Astrocyte (in vitro differentiated cells and primary cell): ENCODE measurements at regions not wholly inside any gene's neighbourhood (a gene's known extent, or its start where the extent isn't known, plus 50 kb on each side); places are given as distances from the start of the nearest gene placed in this dataset.

Source experiments
- DNase-seq: peaks from one replicate; pipeline ENCODE4 v3.0.0-alpha.2; 2010; ENCODE audit warnings: low read depth
- FAIRE-seq: peaks from 2 replicates; lab custom pipeline; 2011; peaks lifted over from hg19 to GRCh38; lab: Jason Lieb, UNC
- H2AFZ ChIP-seq: 2 replicates; pipeline ENCODE4 v1.6.0; 2012; ENCODE audit warnings: low read depth, low read length, inconsistent platforms
- H3K27ac ChIP-seq: 2 replicates; pipeline ENCODE4 v1.5.1; 2011; ENCODE audit warnings: low read depth, low read length, inconsistent platforms
- H3K27me3 ChIP-seq: 2 replicates; pipeline ENCODE4 v1.6.0; 2011; ENCODE audit warnings: low read length, inconsistent platforms; ENCODE audit not compliant: insufficient read depth
- H3K36me3 ChIP-seq: 2 replicates; pipeline ENCODE4 v1.5.1; 2011; ENCODE audit warnings: low read length, inconsistent platforms; ENCODE audit not compliant: insufficient read depth
- H3K4me1 ChIP-seq: 2 replicates; pipeline ENCODE4 v1.5.1; 2011; ENCODE audit warnings: low read length, inconsistent platforms; ENCODE audit not compliant: insufficient read depth
- H3K4me2 ChIP-seq: 2 replicates; pipeline ENCODE4 v1.6.0; 2012; ENCODE audit warnings: low read length, inconsistent platforms
- H3K4me3 ChIP-seq: 2 replicates; pipeline ENCODE4 v1.5.1; 2011; ENCODE audit warnings: low read depth, mild to moderate bottlenecking, low read length, inconsistent platforms; ENCODE audit not compliant: insufficient read depth
- H3K79me2 ChIP-seq: 2 replicates; pipeline ENCODE4 v1.6.0; 2012; ENCODE audit warnings: mild to moderate bottlenecking, low read length, inconsistent platforms; ENCODE audit not compliant: insufficient read depth
- H3K9ac ChIP-seq: 2 replicates; pipeline ENCODE4 v1.6.0; 2012; ENCODE audit warnings: mild to moderate bottlenecking, low read length, inconsistent platforms
- H3K9me3 ChIP-seq: 2 replicates; pipeline ENCODE4 v1.5.1; 2012; ENCODE audit warnings: low read depth, mild to moderate bottlenecking, low read length, inconsistent platforms; ENCODE audit not compliant: insufficient read depth
- H4K20me1 ChIP-seq: 2 replicates; pipeline ENCODE4 v1.6.0; 2012; ENCODE audit warnings: low read length, inconsistent platforms; ENCODE audit not compliant: insufficient read depth
- H3K27ac Mint-ChIP-seq: one replicate; pipeline ENCODE4 v1.8.0; 2021; ENCODE audit warnings: mild to moderate bottlenecking, mixed read lengths; ENCODE audit not compliant: unreplicated experiment
- H3K27me3 Mint-ChIP-seq: one replicate; pipeline ENCODE4 v1.8.0; 2021; ENCODE audit warnings: low read depth, mixed read lengths; ENCODE audit not compliant: unreplicated experiment
- H3K36me3 Mint-ChIP-seq: one replicate; pipeline ENCODE4 v1.8.0; 2021; ENCODE audit warnings: low read depth, mixed read lengths; ENCODE audit not compliant: unreplicated experiment
- H3K4me1 Mint-ChIP-seq: one replicate; pipeline ENCODE4 v1.8.0; 2021; ENCODE audit warnings: low read depth, mixed read lengths; ENCODE audit not compliant: unreplicated experiment
- H3K4me3 Mint-ChIP-seq: one replicate; pipeline ENCODE4 v1.8.0; 2021; ENCODE audit warnings: mild to moderate bottlenecking, moderate library complexity, mixed read lengths; ENCODE audit not compliant: unreplicated experiment
- H3K9me3 Mint-ChIP-seq: one replicate; pipeline ENCODE4 v1.8.0; 2021; ENCODE audit warnings: mild to moderate bottlenecking, mixed read lengths; ENCODE audit not compliant: unreplicated experiment
- EZH2 ChIP-seq: IDR thresholded peaks from 2 replicates; pipeline ENCODE4 v1.6.1; 2012; ENCODE audit warnings: mild to moderate bottlenecking, low read length, inconsistent platforms; ENCODE audit not compliant: insufficient read depth
- TF ChIP-seq, protein P1 (sequence below): IDR thresholded peaks from 2 replicates; pipeline ENCODE4 v1.5.1; 2011; ENCODE audit warnings: low read depth, mild to moderate bottlenecking, inconsistent platforms, low read length, moderate library complexity; ENCODE audit not compliant: insufficient read depth

- H3K27me3 ChIP-seq = no peaks in the 10 kb centered on the region
- Mint-ChIP-seq H3K4me3 (no peak overlapping the region), H3K9me3 (peaks cover 2% of the 10 kb centered on the region), H3K36me3 (no peaks in the 10 kb centered on the region), H3K27ac (no peak overlapping the region), H3K27me3 (no peaks in the 10 kb centered on the region), H3K4me1 (peaks cover 2% of the 10 kb centered on the region)
- FAIRE-seq = no peak
- no peak overlapping the region for H3K9ac ChIP-seq
- H3K36me3 ChIP-seq = no peaks in the 10 kb centered on the region
- no peak for DNase-seq
- no peak overlapping the region for H2AFZ ChIP-seq
- no peaks in the 10 kb centered on the region for H3K4me1 ChIP-seq
- no peak overlapping the region for H3K27ac ChIP-seq
- no peaks in the 10 kb centered on the region for H3K79me2 ChIP-seq
- H4K20me1 ChIP-seq = no peaks in the 10 kb centered on the region
- no peak overlapping the region for H3K4me3 ChIP-seq
- no peak for TF ChIP-seq EZH2
- TF ChIP-seq, protein P1, sequence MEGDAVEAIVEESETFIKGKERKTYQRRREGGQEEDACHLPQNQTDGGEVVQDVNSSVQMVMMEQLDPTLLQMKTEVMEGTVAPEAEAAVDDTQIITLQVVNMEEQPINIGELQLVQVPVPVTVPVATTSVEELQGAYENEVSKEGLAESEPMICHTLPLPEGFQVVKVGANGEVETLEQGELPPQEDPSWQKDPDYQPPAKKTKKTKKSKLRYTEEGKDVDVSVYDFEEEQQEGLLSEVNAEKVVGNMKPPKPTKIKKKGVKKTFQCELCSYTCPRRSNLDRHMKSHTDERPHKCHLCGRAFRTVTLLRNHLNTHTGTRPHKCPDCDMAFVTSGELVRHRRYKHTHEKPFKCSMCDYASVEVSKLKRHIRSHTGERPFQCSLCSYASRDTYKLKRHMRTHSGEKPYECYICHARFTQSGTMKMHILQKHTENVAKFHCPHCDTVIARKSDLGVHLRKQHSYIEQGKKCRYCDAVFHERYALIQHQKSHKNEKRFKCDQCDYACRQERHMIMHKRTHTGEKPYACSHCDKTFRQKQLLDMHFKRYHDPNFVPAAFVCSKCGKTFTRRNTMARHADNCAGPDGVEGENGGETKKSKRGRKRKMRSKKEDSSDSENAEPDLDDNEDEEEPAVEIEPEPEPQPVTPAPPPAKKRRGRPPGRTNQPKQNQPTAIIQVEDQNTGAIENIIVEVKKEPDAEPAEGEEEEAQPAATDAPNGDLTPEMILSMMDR = no peak
- no peak overlapping the region for H3K4me2 ChIP-seq
- no peaks in the 10 kb centered on the region for H3K9me3 ChIP-seq
Observed at GRCh38 chr3:159139326-159139725, 337.5 kb downstream of the MFSD1 start.

- Histone ChIP-seq H3K9me3 (no peaks in the 10 kb centered on the region), H3K79me2 (no peaks in the 10 kb centered on the region), H3K4me2 (no peak overlapping the region), H3K36me3 (no peaks in the 10 kb centered on the region), H2AFZ (no peak overlapping the region), H3K9ac (no peak overlapping the region), H3K4me3 (no peak overlapping the region), H4K20me1 (no peaks in the 10 kb centered on the region), H3K27me3 (peaks cover 2% of the 10 kb centered on the region), H3K4me1 (no peaks in the 10 kb centered on the region), H3K27ac (no peak overlapping the region)
- no peak overlapping the region for H3K27ac Mint-ChIP-seq
- DNase-seq (no peak), FAIRE-seq (no peak)
- H3K4me1 Mint-ChIP-seq = no peaks in the 10 kb centered on the region
- TF ChIP-seq, protein P1 = no peak
- no peak for TF ChIP-seq EZH2
- H3K9me3 Mint-ChIP-seq = peaks cover 2% of the 10 kb centered on the region
- H3K36me3 Mint-ChIP-seq = no peaks in the 10 kb centered on the region
- no peak overlapping the region for H3K4me3 Mint-ChIP-seq
- H3K27me3 Mint-ChIP-seq = no peaks in the 10 kb centered on the region
Observed at GRCh38 chr3:159144472-159144871, 342.6 kb downstream of the MFSD1 start.

DNA sequence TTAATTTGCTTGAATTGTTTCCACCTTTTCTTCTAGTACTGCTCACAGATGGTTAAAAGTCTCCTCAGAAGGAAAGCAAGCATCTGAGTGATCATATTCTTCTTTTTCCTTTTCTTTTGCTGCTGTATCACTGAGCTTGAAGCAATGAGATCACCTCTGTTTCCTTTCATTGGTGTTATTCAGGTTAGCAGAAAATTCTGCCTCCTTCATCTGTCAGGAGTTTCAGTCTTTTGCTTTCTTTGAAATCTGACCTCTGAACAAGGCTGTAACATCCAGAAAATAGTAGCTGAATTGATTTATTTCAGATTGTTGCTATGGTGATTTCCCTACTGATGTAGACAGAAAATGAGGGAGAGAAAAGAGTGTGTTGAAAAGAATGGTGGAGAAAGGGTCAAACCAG, 343.0 kb downstream of the MFSD1 start:
- Histone ChIP-seq H3K27ac (no peak overlapping the region), H3K4me3 (no peak overlapping the region), H3K9me3 (no peaks in the 10 kb centered on the region), H3K9ac (no peak overlapping the region), H3K27me3 (peaks cover 2% of the 10 kb centered on the region), H3K4me1 (no peaks in the 10 kb centered on the region), H3K79me2 (no peaks in the 10 kb centered on the region), H2AFZ (no peak overlapping the region), H3K4me2 (no peak overlapping the region), H4K20me1 (no peaks in the 10 kb centered on the region), H3K36me3 (no peaks in the 10 kb centered on the region)
- DNase-seq (no peak), FAIRE-seq (no peak)
- no peaks in the 10 kb centered on the region for H3K4me1 Mint-ChIP-seq
- H3K27ac Mint-ChIP-seq = no peak overlapping the region
- H3K27me3 Mint-ChIP-seq = peaks cover 2% of the 10 kb centered on the region
- TF ChIP-seq EZH2 = no peak
- TF ChIP-seq, protein P1 = no peak
- no peaks in the 10 kb centered on the region for H3K36me3 Mint-ChIP-seq
- peaks cover 2% of the 10 kb centered on the region for H3K9me3 Mint-ChIP-seq
- H3K4me3 Mint-ChIP-seq = no peak overlapping the region
